ENCODE measurements at regions not wholly inside any gene's neighbourhood (a gene's known extent, or its start where the extent isn't known, plus 50 kb on each side); places are given as distances from the start of the nearest gene placed in this dataset.
"Not testable (repeated sequence)": the region's sequence is repeated elsewhere in the genome, so short reads cannot be mapped to it uniquely, and the experiment has no call there.

- Histone ChIP-seq H3K4me3 (no peak overlapping the region), H3K4me1 (no peaks in the 10 kb centered on the region), H3K27me3 (ENCODE audit: low read depth) (peaks cover 53% of the 10 kb centered on the region), H3K27ac (replicated peaks) (no peak overlapping the region), H3K9me3 (replicated peaks) (no peaks in the 10 kb centered on the region), H3K36me3 (no peaks in the 10 kb centered on the region)
- no peak for DNase-seq
- no peak for TF ChIP-seq CTCF (IDR thresholded peaks at IDR 0.05; ENCODE audit: borderline replicate concordance)
- intact Hi-C loops (cut with micrococcal nuclease) = no loop called here
Observed at GRCh38 chr19:29044037-29044436, 168.9 kb downstream of the UQCRFS1 start.

- peaks cover 59% of the 10 kb centered on the region for H3K27me3 ChIP-seq (ENCODE audit: low read depth)
- no peak for TF ChIP-seq CTCF (IDR thresholded peaks at IDR 0.05; ENCODE audit: borderline replicate concordance)
- no peaks in the 10 kb centered on the region for H3K4me1 ChIP-seq
- no peak overlapping the region for H3K4me3 ChIP-seq
- H3K9me3 ChIP-seq (replicated peaks) = no peaks in the 10 kb centered on the region
- no peak overlapping the region for H3K27ac ChIP-seq (replicated peaks)
- no peak for DNase-seq
- intact Hi-C loops (cut with micrococcal nuclease) = no loop called here
- no peaks in the 10 kb centered on the region for H3K36me3 ChIP-seq
Observed at GRCh38 chr19:29042450-29042849, 170.5 kb downstream of the UQCRFS1 start.

- intact Hi-C loops (cut with micrococcal nuclease) = no loop called here
- Histone ChIP-seq H3K4me3 (no peak overlapping the region), H3K9me3 (replicated peaks) (no peaks in the 10 kb centered on the region), H3K4me1 (no peaks in the 10 kb centered on the region), H3K27ac (replicated peaks) (no peak overlapping the region), H3K27me3 (ENCODE audit: low read depth) (peaks cover 67% of the 10 kb centered on the region), H3K36me3 (no peaks in the 10 kb centered on the region)
- no peak for DNase-seq
- TF ChIP-seq CTCF (IDR thresholded peaks at IDR 0.05; ENCODE audit: borderline replicate concordance) = no peak
Observed at GRCh38 chr19:29040951-29041350, 172.0 kb downstream of the UQCRFS1 start.

GRCh38 chr19:29040292-29040691, 172.7 kb downstream of the UQCRFS1 start:
- Histone ChIP-seq H3K27ac (replicated peaks) (no peak overlapping the region), H3K36me3 (no peaks in the 10 kb centered on the region), H3K9me3 (replicated peaks) (no peaks in the 10 kb centered on the region), H3K4me1 (no peaks in the 10 kb centered on the region), H3K4me3 (no peak overlapping the region), H3K27me3 (ENCODE audit: low read depth) (peaks cover 73% of the 10 kb centered on the region)
- intact Hi-C loops (cut with micrococcal nuclease) = no loop called here
- DNase-seq = no peak
- TF ChIP-seq CTCF (IDR thresholded peaks at IDR 0.05; ENCODE audit: borderline replicate concordance) = no peak

GRCh38 chr19:29039036-29039435, 173.9 kb downstream of the UQCRFS1 start:
- H3K9me3 ChIP-seq (replicated peaks); H3K4me1 ChIP-seq; H3K36me3 ChIP-seq; DNase-seq; intact Hi-C loops (cut with micrococcal nuclease); H3K27ac ChIP-seq (replicated peaks); H3K4me3 ChIP-seq: not testable (repeated sequence)
- peaks cover 76% of the 10 kb centered on the region for H3K27me3 ChIP-seq (ENCODE audit: low read depth)

GRCh38 chr19:29031216-29031615, 181.7 kb downstream of the UQCRFS1 start:
- no peak overlapping the region for H3K4me3 ChIP-seq
- H3K4me1 ChIP-seq = no peaks in the 10 kb centered on the region
- H3K36me3 ChIP-seq = no peaks in the 10 kb centered on the region
- peaks cover 35% of the 10 kb centered on the region for H3K27me3 ChIP-seq (ENCODE audit: low read depth)
- no peak for DNase-seq
- intact Hi-C loops (cut with micrococcal nuclease) = no loop called here
- H3K27ac ChIP-seq (replicated peaks) = no peak overlapping the region
- TF ChIP-seq CTCF (IDR thresholded peaks at IDR 0.05; ENCODE audit: borderline replicate concordance) = no peak
- H3K9me3 ChIP-seq (replicated peaks) = no peaks in the 10 kb centered on the region

All from left ventricle myocardium inferior (tissue), 1 donor.